ENCODE measurements at regions not wholly inside any gene's neighbourhood (a gene's known extent, or its start where the extent isn't known, plus 50 kb on each side); places are given as distances from the start of the nearest gene placed in this dataset.

DNA sequence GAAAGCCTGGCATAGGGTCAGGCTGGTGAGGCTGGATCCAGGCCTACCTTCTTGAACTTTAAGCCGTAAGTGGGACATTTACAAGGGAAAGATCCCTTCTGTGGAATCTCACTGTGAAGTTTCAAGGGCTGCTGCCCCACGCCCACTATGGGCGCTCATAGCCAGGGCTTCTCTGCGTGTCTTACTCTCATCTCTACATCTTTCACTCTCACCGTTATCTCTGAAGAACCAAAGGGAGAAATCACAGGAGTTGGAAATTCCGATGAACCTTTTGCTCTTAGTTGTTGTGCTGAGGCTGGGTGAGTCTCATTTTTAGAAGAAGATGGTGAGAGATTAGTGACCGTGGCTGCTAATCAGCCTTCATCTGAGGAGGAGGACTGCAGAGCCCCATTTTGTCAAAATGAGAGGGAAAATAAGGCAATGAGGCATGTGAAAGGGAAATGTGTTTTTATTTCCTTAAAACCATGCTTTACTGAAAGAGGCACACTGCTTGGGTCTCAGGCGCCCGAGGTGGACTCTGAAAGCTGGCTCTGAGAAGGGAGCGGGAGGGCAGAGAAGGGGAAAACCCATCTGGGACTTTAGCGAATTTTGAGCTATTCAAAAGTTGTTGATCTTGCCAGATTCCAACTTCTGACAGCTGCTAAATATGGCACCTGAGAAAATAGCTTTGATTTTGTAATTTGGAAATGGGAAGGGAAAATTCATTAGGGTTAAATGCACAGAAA lies 301.5 kb downstream of the CLIC5 start:
- TF ChIP-seq, protein P1, sequence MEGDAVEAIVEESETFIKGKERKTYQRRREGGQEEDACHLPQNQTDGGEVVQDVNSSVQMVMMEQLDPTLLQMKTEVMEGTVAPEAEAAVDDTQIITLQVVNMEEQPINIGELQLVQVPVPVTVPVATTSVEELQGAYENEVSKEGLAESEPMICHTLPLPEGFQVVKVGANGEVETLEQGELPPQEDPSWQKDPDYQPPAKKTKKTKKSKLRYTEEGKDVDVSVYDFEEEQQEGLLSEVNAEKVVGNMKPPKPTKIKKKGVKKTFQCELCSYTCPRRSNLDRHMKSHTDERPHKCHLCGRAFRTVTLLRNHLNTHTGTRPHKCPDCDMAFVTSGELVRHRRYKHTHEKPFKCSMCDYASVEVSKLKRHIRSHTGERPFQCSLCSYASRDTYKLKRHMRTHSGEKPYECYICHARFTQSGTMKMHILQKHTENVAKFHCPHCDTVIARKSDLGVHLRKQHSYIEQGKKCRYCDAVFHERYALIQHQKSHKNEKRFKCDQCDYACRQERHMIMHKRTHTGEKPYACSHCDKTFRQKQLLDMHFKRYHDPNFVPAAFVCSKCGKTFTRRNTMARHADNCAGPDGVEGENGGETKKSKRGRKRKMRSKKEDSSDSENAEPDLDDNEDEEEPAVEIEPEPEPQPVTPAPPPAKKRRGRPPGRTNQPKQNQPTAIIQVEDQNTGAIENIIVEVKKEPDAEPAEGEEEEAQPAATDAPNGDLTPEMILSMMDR (IDR thresholded peaks at IDR 0.05; ENCODE audit: poor library complexity, severe bottlenecking): no peak
- TF ChIP-seq RAD21 (conservative IDR thresholded peaks at IDR 0.05) (no peak), TAF1 (IDR thresholded peaks at IDR 0.05; ENCODE audit: low read depth) (no peak), EZH2 (IDR thresholded peaks at IDR 0.05; ENCODE audit: borderline replicate concordance, insufficient read depth, low read length, poor library complexity, severe bottlenecking) (no peak), SMC3 (conservative IDR thresholded peaks at IDR 0.05; ENCODE audit: poor library complexity) (no peak), POLR2AphosphoS5 (IDR thresholded peaks at IDR 0.05) (no peak)
